GM23338 (cell line): ENCODE measurements at regions not wholly inside any gene's neighbourhood (a gene's known extent, or its start where the extent isn't known, plus 50 kb on each side); places are given as distances from the start of the nearest gene placed in this dataset.

Source experiments
- EZH2 ChIP-seq: fragments of 200-600 bp; sonication (generic); IDR thresholded peaks from one replicate; pipeline ENCODE4 v1.8.0; 2017; ENCODE audit warnings: antibody characterized with exemption, mild to moderate bottlenecking, low read depth; ENCODE audit not compliant: unreplicated experiment
- TF ChIP-seq, protein P1 (sequence below), 2 experiments: fragments of 200-600 bp in 1 of 2; sonication (generic) in 1 of 2; conservative IDR thresholded peaks; 2 replicates each; pipeline versions ENCODE4 v1.5.1 to v1.6.1; 2016 to 2017; ENCODE audit warnings: antibody characterized with exemption in 2 of 2, low read depth in 2 of 2, mild to moderate bottlenecking in 2 of 2, moderate library complexity in 1 of 2

- TF ChIP-seq, protein P1, sequence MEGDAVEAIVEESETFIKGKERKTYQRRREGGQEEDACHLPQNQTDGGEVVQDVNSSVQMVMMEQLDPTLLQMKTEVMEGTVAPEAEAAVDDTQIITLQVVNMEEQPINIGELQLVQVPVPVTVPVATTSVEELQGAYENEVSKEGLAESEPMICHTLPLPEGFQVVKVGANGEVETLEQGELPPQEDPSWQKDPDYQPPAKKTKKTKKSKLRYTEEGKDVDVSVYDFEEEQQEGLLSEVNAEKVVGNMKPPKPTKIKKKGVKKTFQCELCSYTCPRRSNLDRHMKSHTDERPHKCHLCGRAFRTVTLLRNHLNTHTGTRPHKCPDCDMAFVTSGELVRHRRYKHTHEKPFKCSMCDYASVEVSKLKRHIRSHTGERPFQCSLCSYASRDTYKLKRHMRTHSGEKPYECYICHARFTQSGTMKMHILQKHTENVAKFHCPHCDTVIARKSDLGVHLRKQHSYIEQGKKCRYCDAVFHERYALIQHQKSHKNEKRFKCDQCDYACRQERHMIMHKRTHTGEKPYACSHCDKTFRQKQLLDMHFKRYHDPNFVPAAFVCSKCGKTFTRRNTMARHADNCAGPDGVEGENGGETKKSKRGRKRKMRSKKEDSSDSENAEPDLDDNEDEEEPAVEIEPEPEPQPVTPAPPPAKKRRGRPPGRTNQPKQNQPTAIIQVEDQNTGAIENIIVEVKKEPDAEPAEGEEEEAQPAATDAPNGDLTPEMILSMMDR (conservative IDR thresholded peaks at IDR 0.05; ENCODE audit: low read depth in 2 of 2), result no peak
- TF ChIP-seq EZH2, result no peak
Observed at GRCh38 chr3:124409650-124410275, 320.5 kb upstream of the UMPS start.
